ENCODE measurements at regions not wholly inside any gene's neighbourhood (a gene's known extent, or its start where the extent isn't known, plus 50 kb on each side); places are given as distances from the start of the nearest gene placed in this dataset.

GRCh38 chr5:114657342-114658130 is 295.7 kb downstream of the KCNN2 start:
- Histone ChIP-seq H3K36me3 (no peaks in the 10 kb centered on the region), H3K9me3 (no peaks in the 10 kb centered on the region), H3K4me1 (no peaks in the 10 kb centered on the region), H3K4me3 (no peak overlapping the region), H3K27me3 (no peaks in the 10 kb centered on the region), H3K27ac (peak overlapping the region; percentile 30)
- intact Hi-C loops (cut with DNase I), result no loop called here
- TF ChIP-seq CTCF (IDR thresholded peaks at IDR 0.05), result no peak
- DNase-seq (no peak), ATAC-seq (peak; percentile 16)

- Histone ChIP-seq H3K9me3 (no peaks in the 10 kb centered on the region), H3K27me3 (no peaks in the 10 kb centered on the region), H3K36me3 (no peaks in the 10 kb centered on the region), H3K27ac (no peak overlapping the region), H3K4me1 (no peaks in the 10 kb centered on the region), H3K4me3 (no peak overlapping the region)
- DNase-seq (no peak), ATAC-seq (no peak)
- intact Hi-C loops (cut with DNase I), result no loop called here
- TF ChIP-seq CTCF (IDR thresholded peaks at IDR 0.05), result no peak
These were observed 288.0 kb downstream of the KCNN2 start for GRCh38 chr5:114649878-114650277.

GRCh38 chr5:114648940-114649339 is 287.1 kb downstream of the KCNN2 start:
- Histone ChIP-seq H3K4me3 (no peak overlapping the region), H3K4me1 (no peaks in the 10 kb centered on the region), H3K9me3 (no peaks in the 10 kb centered on the region), H3K27me3 (no peaks in the 10 kb centered on the region), H3K36me3 (no peaks in the 10 kb centered on the region), H3K27ac (no peak overlapping the region)
- intact Hi-C loops (cut with DNase I), result no loop called here
- no peak for TF ChIP-seq CTCF (IDR thresholded peaks at IDR 0.05)
- no peak for ATAC-seq
- no peak for DNase-seq

- Histone ChIP-seq H3K27me3 (no peaks in the 10 kb centered on the region), H3K27ac (no peak overlapping the region), H3K36me3 (no peaks in the 10 kb centered on the region), H3K4me3 (no peak overlapping the region), H3K9me3 (no peaks in the 10 kb centered on the region), H3K4me1 (no peaks in the 10 kb centered on the region)
- no peak for TF ChIP-seq CTCF (IDR thresholded peaks at IDR 0.05)
- no peak for DNase-seq
- intact Hi-C loops (cut with DNase I), result no loop called here
- ATAC-seq, result no peak
These were observed 282.7 kb downstream of the KCNN2 start for GRCh38 chr5:114644576-114644975.

- Histone ChIP-seq H3K36me3 (no peaks in the 10 kb centered on the region), H3K9me3 (no peaks in the 10 kb centered on the region), H3K4me3 (no peak overlapping the region), H3K27me3 (no peaks in the 10 kb centered on the region), H3K4me1 (no peaks in the 10 kb centered on the region), H3K27ac (no peak overlapping the region)
- no peak for ATAC-seq
- no peak for DNase-seq
- intact Hi-C loops (cut with DNase I), result no loop called here
- no peak for TF ChIP-seq CTCF (IDR thresholded peaks at IDR 0.05)
These were observed 274.4 kb downstream of the KCNN2 start for GRCh38 chr5:114636271-114636670.
